ENCODE measurements at regions not wholly inside any gene's neighbourhood (a gene's known extent, or its start where the extent isn't known, plus 50 kb on each side); places are given as distances from the start of the nearest gene placed in this dataset.

GRCh38 chr13:46480131-46480530 lies 72.8 kb upstream of the LRCH1 start:
- Histone ChIP-seq H3K4me3 (ENCODE audit: low read depth, low read length, poor library complexity, severe bottlenecking) (no peak overlapping the region), H3K4me2 (ENCODE audit: low read length) (no peak overlapping the region), H3K9me3 (ENCODE audit: low read length) (peaks cover 18% of the 10 kb centered on the region), H2AFZ (ENCODE audit: low read length) (no peak overlapping the region), H3K4me1 (ENCODE audit: insufficient read depth, low read length, poor library complexity, severe bottlenecking) (no peaks in the 10 kb centered on the region), H3K36me3 (ENCODE audit: insufficient read depth, low read length) (no peaks in the 10 kb centered on the region; the same call in 1 of the 2 replicates), H3K9me2 (ENCODE audit: insufficient read depth, low read length) (no peaks in the 10 kb centered on the region), H3K79me2 (ENCODE audit: insufficient read depth, low read depth, low read length) (no peaks in the 10 kb centered on the region), H4K20me1 (ENCODE audit: insufficient read depth, low read length) (no peaks in the 10 kb centered on the region), H3K27ac (ENCODE audit: low read depth, low read length, poor library complexity, severe bottlenecking) (no peak overlapping the region)
- intact Hi-C loops (cut with micrococcal nuclease; ENCODE audit: unreplicated experiment), result no loop called here
- TF ChIP-seq EZH2phosphoT487 (IDR thresholded peaks at IDR 0.05; ENCODE audit: borderline replicate concordance, low read depth, low read length), result no peak
- no peak for TF ChIP-seq CTCF (conservative IDR thresholded peaks at IDR 0.05; ENCODE audit: low read length)
- ChIA-PET CTCF (ENCODE audit: unreplicated experiment) (interaction anchor here (0.5 kb wide), 1 partner anchor 283 kb away, joined by 4 read pairs; no protein-coding TSS in a partner anchor), POLR2A (interaction anchor here (0.7 to 1.0 kb wide), 2 partner anchors 10 to 45 kb away, joined by 3 read pairs; no protein-coding TSS in a partner anchor)
- BruUV-seq (replicated peaks), result no TSS peak
- DNase-seq (ENCODE audit: low spot score), result no peak

- H3K79me2 ChIP-seq (ENCODE audit: insufficient read depth, low read depth, low read length), result no peaks in the 10 kb centered on the region
- ChIA-PET CTCF (ENCODE audit: unreplicated experiment) (interaction anchor here (0.5 kb wide), 1 partner anchor 284 kb away, joined by 4 read pairs; no protein-coding TSS in a partner anchor), POLR2A (interaction anchor here (0.5 to 1.0 kb wide), 2 partner anchors 10 to 84 kb away, joined by 3 read pairs; no protein-coding TSS in a partner anchor)
- H3K9me2 ChIP-seq (ENCODE audit: insufficient read depth, low read length), result no peaks in the 10 kb centered on the region
- BruUV-seq (replicated peaks), result no TSS peak
- no peaks in the 10 kb centered on the region for H3K36me3 ChIP-seq (ENCODE audit: insufficient read depth, low read length)
- H3K27ac ChIP-seq (ENCODE audit: low read depth, low read length, poor library complexity, severe bottlenecking), result no peak overlapping the region
- H3K4me3 ChIP-seq (ENCODE audit: low read depth, low read length, poor library complexity, severe bottlenecking), result no peak overlapping the region
- H3K4me2 ChIP-seq (ENCODE audit: low read length), result no peak overlapping the region
- DNase-seq (ENCODE audit: low spot score), result no peak
- H3K4me1 ChIP-seq (ENCODE audit: insufficient read depth, low read length, poor library complexity, severe bottlenecking), result no peaks in the 10 kb centered on the region
- H3K9me3 ChIP-seq (ENCODE audit: low read length), result peaks cover 13% of the 10 kb centered on the region
- intact Hi-C loops (cut with micrococcal nuclease; ENCODE audit: unreplicated experiment), result no loop called here
- H4K20me1 ChIP-seq (ENCODE audit: insufficient read depth, low read length), result no peaks in the 10 kb centered on the region
- TF ChIP-seq EZH2phosphoT487 (IDR thresholded peaks at IDR 0.05; ENCODE audit: borderline replicate concordance, low read depth, low read length) (no peak), CTCF (conservative IDR thresholded peaks at IDR 0.05; ENCODE audit: low read length) (no peak)
- no peak overlapping the region for H2AFZ ChIP-seq (ENCODE audit: low read length)
These were observed 73.3 kb upstream of the LRCH1 start for GRCh38 chr13:46479691-46480090.

- Histone ChIP-seq H3K9me3 (ENCODE audit: low read length) (peaks cover 9% of the 10 kb centered on the region), H3K4me1 (ENCODE audit: insufficient read depth, low read length, poor library complexity, severe bottlenecking) (no peaks in the 10 kb centered on the region), H3K36me3 (ENCODE audit: insufficient read depth, low read length) (no peaks in the 10 kb centered on the region), H2AFZ (ENCODE audit: low read length) (no peak overlapping the region), H3K79me2 (ENCODE audit: insufficient read depth, low read depth, low read length) (no peaks in the 10 kb centered on the region), H3K4me3 (ENCODE audit: low read depth, low read length, poor library complexity, severe bottlenecking) (no peak overlapping the region), H4K20me1 (ENCODE audit: insufficient read depth, low read length) (no peaks in the 10 kb centered on the region), H3K9me2 (ENCODE audit: insufficient read depth, low read length) (no peaks in the 10 kb centered on the region), H3K27ac (ENCODE audit: low read depth, low read length, poor library complexity, severe bottlenecking) (no peak overlapping the region), H3K4me2 (ENCODE audit: low read length) (no peak overlapping the region)
- no peak for TF ChIP-seq CTCF (conservative IDR thresholded peaks at IDR 0.05; ENCODE audit: low read length)
- no peak for TF ChIP-seq EZH2phosphoT487 (IDR thresholded peaks at IDR 0.05; ENCODE audit: borderline replicate concordance, low read depth, low read length)
- no TSS peak for BruUV-seq (replicated peaks)
- no peak for DNase-seq (ENCODE audit: low spot score)
- intact Hi-C loops (cut with micrococcal nuclease; ENCODE audit: unreplicated experiment), result no loop called here
- ChIA-PET POLR2A (interaction anchor here (0.5 to 1.1 kb wide), 3 partner anchors 10 to 178 kb away, joined by 3 read pairs; no protein-coding TSS in a partner anchor), CTCF (ENCODE audit: unreplicated experiment) (interaction anchor here (0.5 to 0.9 kb wide), 2 partner anchors 284 to 302 kb away, joined by 3 to 4 read pairs; no protein-coding TSS in a partner anchor)
These were observed 73.7 kb upstream of the LRCH1 start for GRCh38 chr13:46479283-46479682.

Data from OCI-LY7 (cell line).